Stimulated activated memory B cell treated with anti-CD40 and anti-IgM and Interleukin-4, amounts not matched to agents 10 μg/mL and 1 μg/mL and 100 μg/mL, for 72 hours (primary cell): ENCODE measurements at regions not wholly inside any gene's neighbourhood (a gene's known extent, or its start where the extent isn't known, plus 50 kb on each side); places are given as distances from the start of the nearest gene placed in this dataset.

ENCODE experiments used
- ATAC-seq: fragments of 150-1000 bp; cut with Tn5 transposase; 2 replicates; pipeline ENCODE4 v1.10.0; 2021
- H3K27ac Mint-ChIP-seq: one replicate; pipeline ENCODE4 v1.8.0; 2022; ENCODE audit warnings: mild to moderate bottlenecking, mixed read lengths
- H3K27me3 Mint-ChIP-seq: one replicate; pipeline ENCODE4 v1.8.0; 2022; ENCODE audit warnings: mixed read lengths
- H3K36me3 Mint-ChIP-seq: one replicate; pipeline ENCODE4 v1.8.0; 2022; ENCODE audit warnings: mixed read lengths
- H3K4me1 Mint-ChIP-seq: one replicate; pipeline ENCODE4 v1.8.0; 2022; ENCODE audit warnings: mixed read lengths
- H3K4me3 Mint-ChIP-seq: one replicate; pipeline ENCODE4 v1.8.0; 2022; ENCODE audit warnings: mild to moderate bottlenecking, moderate library complexity, mixed read lengths
- H3K9me3 Mint-ChIP-seq: one replicate; pipeline ENCODE4 v1.8.0; 2022; ENCODE audit warnings: mixed read lengths

- Mint-ChIP-seq H3K4me3 (no peak overlapping the region), H3K27me3 (peaks cover 8% of the 10 kb centered on the region), H3K27ac (no peak overlapping the region), H3K36me3 (no peaks in the 10 kb centered on the region), H3K4me1 (peaks cover 8% of the 10 kb centered on the region), H3K9me3 (no peaks in the 10 kb centered on the region)
- no peak for ATAC-seq
These were observed 77.5 kb upstream of the CTSC start for GRCh38 chr11:88414981-88415413.

- Mint-ChIP-seq H3K4me1 (peaks cover 8% of the 10 kb centered on the region), H3K4me3 (no peak overlapping the region), H3K9me3 (no peaks in the 10 kb centered on the region), H3K27ac (no peak overlapping the region), H3K36me3 (no peaks in the 10 kb centered on the region), H3K27me3 (peaks cover 8% of the 10 kb centered on the region)
- ATAC-seq: no peak
These were observed 76.9 kb upstream of the CTSC start for GRCh38 chr11:88414385-88414861.

- Mint-ChIP-seq H3K27me3 (peaks cover 8% of the 10 kb centered on the region), H3K4me1 (peaks cover 8% of the 10 kb centered on the region), H3K9me3 (no peaks in the 10 kb centered on the region), H3K27ac (no peak overlapping the region), H3K36me3 (no peaks in the 10 kb centered on the region), H3K4me3 (no peak overlapping the region)
- ATAC-seq: no peak
These were observed 73.7 kb upstream of the CTSC start for GRCh38 chr11:88411265-88411664.

GRCh38 chr11:88410656-88411055 is 73.1 kb upstream of the CTSC start:
- peaks cover 8% of the 10 kb centered on the region for H3K4me1 Mint-ChIP-seq
- ATAC-seq: no peak
- peaks cover 8% of the 10 kb centered on the region for H3K27me3 Mint-ChIP-seq
- no peak overlapping the region for H3K4me3 Mint-ChIP-seq
- H3K36me3 Mint-ChIP-seq: no peaks in the 10 kb centered on the region
- no peak overlapping the region for H3K27ac Mint-ChIP-seq
- no peaks in the 10 kb centered on the region for H3K9me3 Mint-ChIP-seq

- Mint-ChIP-seq H3K4me3 (no peak overlapping the region), H3K4me1 (peaks cover 6% of the 10 kb centered on the region), H3K36me3 (no peaks in the 10 kb centered on the region), H3K27me3 (peaks cover 7% of the 10 kb centered on the region), H3K9me3 (no peaks in the 10 kb centered on the region), H3K27ac (no peak overlapping the region)
- no peak for ATAC-seq
These were observed 72.5 kb upstream of the CTSC start for GRCh38 chr11:88410056-88410455.

- Mint-ChIP-seq H3K27ac (no peak overlapping the region), H3K9me3 (no peaks in the 10 kb centered on the region), H3K27me3 (no peaks in the 10 kb centered on the region), H3K4me1 (peaks cover 6% of the 10 kb centered on the region), H3K36me3 (no peaks in the 10 kb centered on the region), H3K4me3 (no peak overlapping the region)
- ATAC-seq: no peak
These were observed 69.3 kb upstream of the CTSC start for GRCh38 chr11:88406876-88407275.

GRCh38 chr11:88405853-88406252 is 68.3 kb upstream of the CTSC start:
- H3K27me3 Mint-ChIP-seq: no peaks in the 10 kb centered on the region
- H3K4me1 Mint-ChIP-seq: peaks cover 6% of the 10 kb centered on the region
- H3K9me3 Mint-ChIP-seq: no peaks in the 10 kb centered on the region
- no peaks in the 10 kb centered on the region for H3K36me3 Mint-ChIP-seq
- no peak for ATAC-seq
- H3K27ac Mint-ChIP-seq: no peak overlapping the region
- H3K4me3 Mint-ChIP-seq: no peak overlapping the region

GRCh38 chr11:88404932-88405710 is 67.6 kb upstream of the CTSC start:
- Mint-ChIP-seq H3K9me3 (no peaks in the 10 kb centered on the region), H3K4me3 (no peak overlapping the region), H3K36me3 (no peaks in the 10 kb centered on the region), H3K27me3 (no peaks in the 10 kb centered on the region), H3K27ac (no peak overlapping the region), H3K4me1 (peaks cover 6% of the 10 kb centered on the region)
- no peak for ATAC-seq

GRCh38 chr11:88404391-88404790 is 66.9 kb upstream of the CTSC start:
- peaks cover 6% of the 10 kb centered on the region for H3K36me3 Mint-ChIP-seq
- peak overlapping the region; percentile 46 for H3K27ac Mint-ChIP-seq
- H3K4me1 Mint-ChIP-seq: peaks cover 6% of the 10 kb centered on the region
- H3K9me3 Mint-ChIP-seq: no peaks in the 10 kb centered on the region
- no peaks in the 10 kb centered on the region for H3K27me3 Mint-ChIP-seq
- no peak overlapping the region for H3K4me3 Mint-ChIP-seq
- no peak for ATAC-seq

- Mint-ChIP-seq H3K27me3 (no peaks in the 10 kb centered on the region), H3K4me3 (no peak overlapping the region), H3K27ac (no peak overlapping the region), H3K36me3 (peaks cover 6% of the 10 kb centered on the region), H3K9me3 (no peaks in the 10 kb centered on the region), H3K4me1 (peaks cover 6% of the 10 kb centered on the region)
- ATAC-seq: no peak
These were observed 65.2 kb upstream of the CTSC start for GRCh38 chr11:88402784-88403183.

- Mint-ChIP-seq H3K36me3 (peaks cover 6% of the 10 kb centered on the region), H3K4me3 (no peak overlapping the region), H3K27me3 (no peaks in the 10 kb centered on the region), H3K9me3 (no peaks in the 10 kb centered on the region), H3K4me1 (peaks cover 6% of the 10 kb centered on the region), H3K27ac (no peak overlapping the region)
- no peak for ATAC-seq
These were observed 64.7 kb upstream of the CTSC start for GRCh38 chr11:88402192-88402715.

GRCh38 chr11:88398791-88399570 is 61.4 kb upstream of the CTSC start:
- no peak overlapping the region for H3K4me3 Mint-ChIP-seq

GRCh38 chr11:88398372-88398771 is 60.8 kb upstream of the CTSC start:
- no peak overlapping the region for H3K4me3 Mint-ChIP-seq
- peaks cover 6% of the 10 kb centered on the region for H3K36me3 Mint-ChIP-seq
- no peaks in the 10 kb centered on the region for H3K4me1 Mint-ChIP-seq
- H3K27ac Mint-ChIP-seq: no peak overlapping the region
- ATAC-seq: no peak
- H3K9me3 Mint-ChIP-seq: no peaks in the 10 kb centered on the region
- H3K27me3 Mint-ChIP-seq: no peaks in the 10 kb centered on the region

More at GRCh38 chr11:88398791-88399570, 61.4 kb upstream of the CTSC start:
- Mint-ChIP-seq H3K4me1 (no peaks in the 10 kb centered on the region), H3K36me3 (peaks cover 6% of the 10 kb centered on the region), H3K27ac (no peak overlapping the region), H3K27me3 (no peaks in the 10 kb centered on the region), H3K9me3 (no peaks in the 10 kb centered on the region)
- ATAC-seq: no peak

GRCh38 chr11:88390254-88390653 is 52.7 kb upstream of the CTSC start:
- H3K4me1 Mint-ChIP-seq: no peaks in the 10 kb centered on the region
- H3K9me3 Mint-ChIP-seq: peaks cover 8% of the 10 kb centered on the region
- no peak overlapping the region for H3K4me3 Mint-ChIP-seq

GRCh38 chr11:88387957-88388356 is 50.4 kb upstream of the CTSC start:
- Mint-ChIP-seq H3K9me3 (peaks cover 8% of the 10 kb centered on the region), H3K27me3 (no peaks in the 10 kb centered on the region), H3K4me1 (no peaks in the 10 kb centered on the region), H3K36me3 (peaks cover 20% of the 10 kb centered on the region), H3K4me3 (no peak overlapping the region), H3K27ac (no peak overlapping the region)
- no peak for ATAC-seq

More at GRCh38 chr11:88390254-88390653, 52.7 kb upstream of the CTSC start:
- H3K36me3 Mint-ChIP-seq: peaks cover 20% of the 10 kb centered on the region
- no peaks in the 10 kb centered on the region for H3K27me3 Mint-ChIP-seq
- ATAC-seq: no peak
- H3K27ac Mint-ChIP-seq: no peak overlapping the region
